ENCODE measurements at regions not wholly inside any gene's neighbourhood (a gene's known extent, or its start where the extent isn't known, plus 50 kb on each side); places are given as distances from the start of the nearest gene placed in this dataset.

DNA sequence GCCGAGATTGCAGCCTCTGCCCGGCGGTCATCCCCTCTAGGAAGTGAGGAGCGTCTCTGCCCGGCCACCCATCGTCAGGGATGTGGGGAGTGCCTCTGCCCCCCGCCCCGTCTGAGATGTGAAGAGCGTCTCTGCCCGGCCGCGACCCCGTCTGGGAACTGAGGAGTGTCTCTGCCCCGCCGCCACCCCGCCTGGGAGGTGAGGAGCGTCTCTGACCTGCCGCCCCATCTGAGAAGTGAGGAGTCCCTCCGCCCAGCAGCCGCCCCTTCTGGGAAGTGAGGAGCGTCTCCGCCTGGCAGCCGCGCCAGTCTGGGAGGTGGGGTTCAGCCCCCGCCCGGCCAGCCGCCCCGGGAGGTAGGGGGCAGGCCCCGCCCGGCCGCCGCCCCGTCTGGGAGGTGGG, 544.0 kb downstream of the CCER1 start:
- no peak for DNase-seq
- WGBS, 2 donors = 97 to 98% methylated on average over 33 of the region's 33 CpGs
- ATAC-seq (ENCODE audit: insufficient read depth, low FRiP score) = no peak
- H3K9ac ChIP-seq (ENCODE audit: insufficient read depth in 1 of 2, low read length in 2 of 2) = no peak overlapping the region
- no peaks in the 10 kb centered on the region for H3K9me3 ChIP-seq (ENCODE audit: control insufficient read depth in 4 of 4, insufficient read depth in 3 of 4, low read length in 3 of 4)
- H3K27me3 ChIP-seq (ENCODE audit: control insufficient read depth in 3 of 3, insufficient read depth in 3 of 3, low read length in 2 of 3) = no peaks in the 10 kb centered on the region
- H3K36me3 ChIP-seq (ENCODE audit: control insufficient read depth in 4 of 4, insufficient read depth in 4 of 4, low read length in 4 of 4) = no peaks in the 10 kb centered on the region
- TF ChIP-seq, protein P1, sequence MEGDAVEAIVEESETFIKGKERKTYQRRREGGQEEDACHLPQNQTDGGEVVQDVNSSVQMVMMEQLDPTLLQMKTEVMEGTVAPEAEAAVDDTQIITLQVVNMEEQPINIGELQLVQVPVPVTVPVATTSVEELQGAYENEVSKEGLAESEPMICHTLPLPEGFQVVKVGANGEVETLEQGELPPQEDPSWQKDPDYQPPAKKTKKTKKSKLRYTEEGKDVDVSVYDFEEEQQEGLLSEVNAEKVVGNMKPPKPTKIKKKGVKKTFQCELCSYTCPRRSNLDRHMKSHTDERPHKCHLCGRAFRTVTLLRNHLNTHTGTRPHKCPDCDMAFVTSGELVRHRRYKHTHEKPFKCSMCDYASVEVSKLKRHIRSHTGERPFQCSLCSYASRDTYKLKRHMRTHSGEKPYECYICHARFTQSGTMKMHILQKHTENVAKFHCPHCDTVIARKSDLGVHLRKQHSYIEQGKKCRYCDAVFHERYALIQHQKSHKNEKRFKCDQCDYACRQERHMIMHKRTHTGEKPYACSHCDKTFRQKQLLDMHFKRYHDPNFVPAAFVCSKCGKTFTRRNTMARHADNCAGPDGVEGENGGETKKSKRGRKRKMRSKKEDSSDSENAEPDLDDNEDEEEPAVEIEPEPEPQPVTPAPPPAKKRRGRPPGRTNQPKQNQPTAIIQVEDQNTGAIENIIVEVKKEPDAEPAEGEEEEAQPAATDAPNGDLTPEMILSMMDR (IDR thresholded peaks at IDR 0.05; ENCODE audit: control extremely low read depth, extremely low read depth) = no peak
- H3K4me3 ChIP-seq = no peak overlapping the region
- H3K4me1 ChIP-seq (ENCODE audit: control insufficient read depth in 5 of 5, insufficient read depth in 5 of 5, low read length in 5 of 5) = no peaks in the 10 kb centered on the region
- H3K27ac ChIP-seq (ENCODE audit: low read depth in 1 of 2, low read length in 1 of 2) = no peak overlapping the region

DNA sequence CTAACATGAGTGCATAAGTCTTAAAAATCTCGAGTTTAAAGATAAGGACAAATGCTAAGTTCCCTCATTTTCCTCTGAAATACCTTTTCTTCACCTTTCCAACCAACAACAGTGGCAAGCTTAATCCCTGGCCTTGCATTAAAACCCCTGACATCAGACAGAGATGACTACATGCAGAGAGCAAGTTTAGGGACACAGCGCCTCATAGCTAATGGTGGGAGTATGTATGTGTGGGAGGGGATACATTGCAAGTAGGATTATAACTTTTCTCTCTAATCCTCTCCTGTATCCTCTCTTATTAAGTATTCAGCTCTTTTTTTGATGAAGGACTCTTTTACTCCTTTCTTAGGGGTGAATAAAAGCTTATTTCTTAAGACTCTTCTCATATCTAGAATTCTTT, 547.1 kb downstream of the CCER1 start:
- Histone ChIP-seq H3K4me1 (ENCODE audit: control insufficient read depth in 5 of 5, insufficient read depth in 5 of 5, low read length in 5 of 5) (no peaks in the 10 kb centered on the region), H3K9ac (ENCODE audit: insufficient read depth in 1 of 2, low read length in 2 of 2) (no peak overlapping the region), H3K27ac (ENCODE audit: low read depth in 1 of 2, low read length in 1 of 2) (no peak overlapping the region), H3K9me3 (ENCODE audit: control insufficient read depth in 4 of 4, insufficient read depth in 3 of 4, low read length in 3 of 4) (no peaks in the 10 kb centered on the region), H3K36me3 (ENCODE audit: control insufficient read depth in 4 of 4, insufficient read depth in 4 of 4, low read length in 4 of 4) (no peaks in the 10 kb centered on the region), H3K4me3 (no peak overlapping the region), H3K27me3 (ENCODE audit: control insufficient read depth in 3 of 3, insufficient read depth in 3 of 3, low read length in 2 of 3) (no peaks in the 10 kb centered on the region)
- ATAC-seq (ENCODE audit: insufficient read depth, low FRiP score) (no peak), DNase-seq (peak in 1 of 3 donors; percentile 32)
- 68 to 80% methylated on average over 2 of the region's 2 CpGs for WGBS, 2 donors
- TF ChIP-seq, protein P1 (IDR thresholded peaks at IDR 0.05; ENCODE audit: control extremely low read depth, extremely low read depth) = no peak

DNA sequence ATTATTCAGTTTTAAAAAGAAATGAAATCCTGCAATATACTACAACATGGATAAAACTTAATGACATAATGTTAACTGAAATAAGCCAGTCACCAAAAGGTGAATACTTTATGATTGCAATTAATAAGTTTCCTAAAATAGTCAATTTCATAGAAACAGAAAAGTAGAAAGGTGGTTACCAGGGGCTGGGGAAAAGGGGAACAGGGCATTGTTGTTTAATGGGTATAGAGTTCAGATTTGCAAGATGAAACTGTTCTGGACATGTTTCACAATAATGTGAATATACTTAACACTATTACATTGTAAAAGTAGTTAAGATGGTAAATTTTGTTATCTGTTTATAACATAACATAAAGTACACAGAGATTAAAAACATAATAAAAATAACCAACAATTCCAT, 550.9 kb downstream of the CCER1 start:
- TF ChIP-seq, protein P1 (IDR thresholded peaks at IDR 0.05; ENCODE audit: control extremely low read depth, extremely low read depth) = no peak
- DNase-seq (no peak), ATAC-seq (ENCODE audit: insufficient read depth, low FRiP score) (no peak)
- no peak overlapping the region for H3K27ac ChIP-seq (ENCODE audit: low read depth in 1 of 2, low read length in 1 of 2)
- H3K9ac ChIP-seq (ENCODE audit: insufficient read depth in 1 of 2, low read length in 2 of 2) = no peak overlapping the region
- no peak overlapping the region for H3K4me3 ChIP-seq
- H3K9me3 ChIP-seq (ENCODE audit: control insufficient read depth in 4 of 4, insufficient read depth in 3 of 4, low read length in 3 of 4) = no peaks in the 10 kb centered on the region
- no peaks in the 10 kb centered on the region for H3K27me3 ChIP-seq (ENCODE audit: control insufficient read depth in 3 of 3, insufficient read depth in 3 of 3, low read length in 2 of 3)
- H3K4me1 ChIP-seq (ENCODE audit: control insufficient read depth in 5 of 5, insufficient read depth in 5 of 5, low read length in 5 of 5) = no peaks in the 10 kb centered on the region
- no peaks in the 10 kb centered on the region for H3K36me3 ChIP-seq (ENCODE audit: control insufficient read depth in 4 of 4, insufficient read depth in 4 of 4, low read length in 4 of 4)

DNA sequence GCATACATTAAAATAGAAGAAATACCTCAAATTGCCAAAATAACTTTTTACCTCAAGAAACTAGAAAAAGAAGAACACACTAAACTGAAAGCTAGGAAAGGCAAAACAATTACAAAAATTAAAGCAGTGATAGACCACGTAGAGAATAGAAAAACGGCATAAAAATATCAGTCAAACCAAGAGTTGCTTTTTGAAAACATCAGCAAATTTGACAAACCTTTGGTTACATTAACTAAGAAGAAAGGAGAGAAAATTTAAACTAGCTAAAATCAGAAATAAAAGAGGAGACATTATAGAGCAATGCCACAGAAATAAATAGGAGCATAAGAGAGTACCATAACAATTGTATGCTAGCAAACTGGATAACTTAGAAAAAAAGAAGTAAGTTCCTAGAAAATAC, 553.8 kb downstream of the CCER1 start:
- DNase-seq (no peak), ATAC-seq (ENCODE audit: insufficient read depth, low FRiP score) (no peak)
- H3K36me3 ChIP-seq (ENCODE audit: control insufficient read depth in 4 of 4, insufficient read depth in 4 of 4, low read length in 4 of 4) = no peaks in the 10 kb centered on the region
- H3K9ac ChIP-seq (ENCODE audit: insufficient read depth in 1 of 2, low read length in 2 of 2) = no peak overlapping the region
- WGBS, 2 donors = 93 to 97% methylated on average over 2 of the region's 2 CpGs
- TF ChIP-seq, protein P1 (IDR thresholded peaks at IDR 0.05; ENCODE audit: control extremely low read depth, extremely low read depth) = no peak
- H3K9me3 ChIP-seq (ENCODE audit: control insufficient read depth in 4 of 4, insufficient read depth in 3 of 4, low read length in 3 of 4) = peaks cover 0 to 4% (median 1%) of the 10 kb centered on the region in 4 donors
- no peak overlapping the region for H3K4me3 ChIP-seq
- H3K27ac ChIP-seq (ENCODE audit: low read depth in 1 of 2, low read length in 1 of 2) = no peak overlapping the region
- H3K4me1 ChIP-seq (ENCODE audit: control insufficient read depth in 5 of 5, insufficient read depth in 5 of 5, low read length in 5 of 5) = no peaks in the 10 kb centered on the region
- H3K27me3 ChIP-seq (ENCODE audit: control insufficient read depth in 3 of 3, insufficient read depth in 3 of 3, low read length in 2 of 3) = no peaks in the 10 kb centered on the region

Measured in lung (tissue), 11 donors.